CD14-positive monocyte (primary cell): ENCODE measurements at regions not wholly inside any gene's neighbourhood (a gene's known extent, or its start where the extent isn't known, plus 50 kb on each side); places are given as distances from the start of the nearest gene placed in this dataset.

Experiments
- DNase-seq, 3 donors: peaks; one replicate each; pipeline ENCODE4 v3.0.0-alpha.2; 2011 to 2022
- H2AFZ ChIP-seq: 2 replicates; pipeline ENCODE4 v1.6.0; 2012; ENCODE audit warnings: mild to moderate bottlenecking, low read depth, low read length, inconsistent platforms; ENCODE audit not compliant: insufficient read depth, poor library complexity, severe bottlenecking
- H3K27ac ChIP-seq, 2 donors: 1 replicate in 1 of 2; 2 replicates in 1 of 2; pipeline ENCODE4 v1.5.1; 2012 to 2013; ENCODE audit warnings: low read length in 2 of 2, control low read depth in 1 of 2, inconsistent platforms in 1 of 2, low read depth in 1 of 2, mild to moderate bottlenecking in 1 of 2
- H3K27me3 ChIP-seq, 2 donors: one replicate each; pipeline versions ENCODE4 v1.6.0 to v1.6.1; 2011 to 2013; ENCODE audit warnings: low read length in 2 of 2; ENCODE audit not compliant: control insufficient read depth in 2 of 2, insufficient read depth in 2 of 2
- H3K36me3 ChIP-seq, 2 donors: replicated peaks in 1 of 2; 1 replicate in 1 of 2; 2 replicates in 1 of 2; pipeline versions ENCODE4 v1.5.1 to v1.6.1; 2012 to 2013; ENCODE audit warnings: low read length in 2 of 2, control low read depth in 1 of 2, inconsistent platforms in 1 of 2, mild to moderate bottlenecking in 1 of 2; ENCODE audit not compliant: insufficient read depth in 2 of 2, control insufficient read depth in 1 of 2
- H3K4me1 ChIP-seq, 2 donors: 1 replicate in 1 of 2; 2 replicates in 1 of 2; pipeline versions ENCODE4 v1.5.1 to v1.6.1; 2012 to 2013; ENCODE audit warnings: low read length in 2 of 2, control low read depth in 1 of 2, inconsistent platforms in 1 of 2, mild to moderate bottlenecking in 1 of 2, moderate library complexity in 1 of 2; ENCODE audit not compliant: insufficient read depth in 2 of 2, control insufficient read depth in 1 of 2
- H3K4me2 ChIP-seq: replicated peaks from 2 replicates; pipeline ENCODE3; 2012; ENCODE audit warnings: low read length, moderate library complexity, mild to moderate bottlenecking; ENCODE audit not compliant: poor library complexity, severe bottlenecking; ENCODE audit errors: extremely low read depth
- H3K4me3 ChIP-seq, 3 experiments: fragments of 200-600 bp in 1 of 3; sonication (generic) in 1 of 3; replicated peaks in 1 of 3; 1 replicate in 2 of 3; 2 replicates in 1 of 3; pipeline ENCODE4 v1.5.1; 2011 to 2013; ENCODE audit warnings: low read length in 3 of 3, mild to moderate bottlenecking in 3 of 3, control low read depth in 2 of 3, low read depth in 2 of 3, inconsistent platforms in 1 of 3, moderate library complexity in 1 of 3
- H3K79me2 ChIP-seq: 2 replicates; pipeline ENCODE4 v1.6.0; 2012; ENCODE audit warnings: mild to moderate bottlenecking, control low read depth, inconsistent platforms, low read length, moderate library complexity; ENCODE audit not compliant: insufficient read depth
- H3K9ac ChIP-seq: 2 replicates; pipeline ENCODE4 v1.6.0; 2017; ENCODE audit warnings: low read length, mild to moderate bottlenecking; ENCODE audit not compliant: insufficient read depth, poor library complexity, severe bottlenecking
- H3K9me3 ChIP-seq, 2 donors: replicated peaks in 1 of 2; 1 replicate in 1 of 2; 2 replicates in 1 of 2; pipeline versions ENCODE4 v1.5.1 to v1.6.1; 2012 to 2013; ENCODE audit warnings: low read length in 2 of 2, control low read depth in 1 of 2; ENCODE audit not compliant: control insufficient read depth in 1 of 2, insufficient read depth in 1 of 2
- H4K20me1 ChIP-seq: 2 replicates; pipeline ENCODE4 v1.6.0; 2012; ENCODE audit warnings: mild to moderate bottlenecking, low read length, control low read depth, moderate library complexity; ENCODE audit not compliant: insufficient read depth
- H3K27ac Mint-ChIP-seq, 7 donors: one replicate each; pipeline ENCODE4 v1.8.0; 2020; ENCODE audit warnings: mild to moderate bottlenecking in 7 of 7, mixed read lengths in 7 of 7, moderate library complexity in 6 of 7, inconsistent platforms in 2 of 7
- H3K27me3 Mint-ChIP-seq, 3 donors: one replicate each; pipeline ENCODE4 v1.8.0; 2021 to 2022; ENCODE audit warnings: low read depth in 3 of 3, mild to moderate bottlenecking in 3 of 3, mixed read lengths in 3 of 3, moderate library complexity in 3 of 3, inconsistent platforms in 1 of 3
- H3K36me3 Mint-ChIP-seq, 2 donors: one replicate each; pipeline ENCODE4 v1.8.0; 2020; ENCODE audit warnings: mixed read lengths in 2 of 2, inconsistent platforms in 1 of 2, mild to moderate bottlenecking in 1 of 2
- H3K4me1 Mint-ChIP-seq: one replicate; pipeline ENCODE4 v1.8.0; 2020; ENCODE audit warnings: mild to moderate bottlenecking, mixed read lengths
- H3K4me3 Mint-ChIP-seq, 2 donors: one replicate each; pipeline ENCODE4 v1.8.0; 2020; ENCODE audit warnings: mild to moderate bottlenecking in 2 of 2, mixed read lengths in 2 of 2, moderate library complexity in 1 of 2
- H3K9me3 Mint-ChIP-seq, 7 donors: one replicate each; pipeline ENCODE4 v1.8.0; 2020 to 2022; ENCODE audit warnings: mixed read lengths in 7 of 7, mild to moderate bottlenecking in 6 of 7, moderate library complexity in 6 of 7, inconsistent platforms in 2 of 7
- WGBS: methylation state at CpG from one replicate; pipeline ENCODE4 v1.1.5; 2013; ENCODE audit warnings: missing lambda C conversion rate; ENCODE audit not compliant: insufficient coverage; 5-methylcytosine and 5-hydroxymethylcytosine counted together
- intact Hi-C, 2 donors: fragments of 100-400 bp; cut with micrococcal nuclease; formaldehyde crosslinking; loops; one replicate each; pipeline versions ENCODE4 v1.15.0 to v1.15.1; 2023
- TF ChIP-seq, protein P1 (sequence below): fragments of 200-600 bp; IDR thresholded peaks from one replicate; pipeline ENCODE4 v1.8.0; 2022; ENCODE audit warnings: antibody characterized with exemption, mild to moderate bottlenecking

DNA sequence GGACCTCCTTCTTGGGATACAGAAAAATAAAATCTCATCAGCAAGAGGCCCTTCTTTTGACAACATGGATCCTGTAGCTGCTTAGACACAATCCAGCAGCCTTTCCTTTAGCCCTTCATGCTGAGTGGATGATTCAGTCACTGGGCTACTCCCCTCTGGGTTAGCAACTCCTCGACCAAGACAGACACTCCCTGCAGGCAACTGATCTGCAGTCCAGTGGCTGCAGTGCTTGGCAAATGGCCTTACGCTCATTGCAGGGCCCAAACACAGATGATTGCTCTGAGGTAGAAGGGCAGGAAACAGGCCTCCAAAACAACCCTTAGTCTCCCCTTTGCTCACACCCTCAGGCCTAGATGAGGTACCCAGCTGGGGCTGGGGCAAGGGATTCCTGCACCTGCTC lies 73.2 kb upstream of the OPCML start:
- TF ChIP-seq, protein P1, sequence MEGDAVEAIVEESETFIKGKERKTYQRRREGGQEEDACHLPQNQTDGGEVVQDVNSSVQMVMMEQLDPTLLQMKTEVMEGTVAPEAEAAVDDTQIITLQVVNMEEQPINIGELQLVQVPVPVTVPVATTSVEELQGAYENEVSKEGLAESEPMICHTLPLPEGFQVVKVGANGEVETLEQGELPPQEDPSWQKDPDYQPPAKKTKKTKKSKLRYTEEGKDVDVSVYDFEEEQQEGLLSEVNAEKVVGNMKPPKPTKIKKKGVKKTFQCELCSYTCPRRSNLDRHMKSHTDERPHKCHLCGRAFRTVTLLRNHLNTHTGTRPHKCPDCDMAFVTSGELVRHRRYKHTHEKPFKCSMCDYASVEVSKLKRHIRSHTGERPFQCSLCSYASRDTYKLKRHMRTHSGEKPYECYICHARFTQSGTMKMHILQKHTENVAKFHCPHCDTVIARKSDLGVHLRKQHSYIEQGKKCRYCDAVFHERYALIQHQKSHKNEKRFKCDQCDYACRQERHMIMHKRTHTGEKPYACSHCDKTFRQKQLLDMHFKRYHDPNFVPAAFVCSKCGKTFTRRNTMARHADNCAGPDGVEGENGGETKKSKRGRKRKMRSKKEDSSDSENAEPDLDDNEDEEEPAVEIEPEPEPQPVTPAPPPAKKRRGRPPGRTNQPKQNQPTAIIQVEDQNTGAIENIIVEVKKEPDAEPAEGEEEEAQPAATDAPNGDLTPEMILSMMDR: no peak
- Mint-ChIP-seq H3K4me3 (no peak overlapping the region), H3K27ac (no peak overlapping the region), H3K9me3 (peaks cover 0 to 15% (median 1%) of the 10 kb centered on the region in 7 donors), H3K36me3 (no peaks in the 10 kb centered on the region), H3K27me3 (no peaks in the 10 kb centered on the region), H3K4me1 (no peaks in the 10 kb centered on the region)
- no peak overlapping the region for H3K27ac ChIP-seq
- intact Hi-C loops: no loop called here
- H3K4me3 ChIP-seq: no peak overlapping the region
- no CpG with 5 or more reads among the region's 2 CpGs for WGBS
- H3K9ac ChIP-seq: no peak overlapping the region
- no peak for DNase-seq
- no peaks in the 10 kb centered on the region for H3K4me1 ChIP-seq
- no peaks in the 10 kb centered on the region for H3K36me3 ChIP-seq
- no peaks in the 10 kb centered on the region for H3K27me3 ChIP-seq
- no peak overlapping the region for H2AFZ ChIP-seq
- H3K4me2 ChIP-seq: no peak overlapping the region
- H3K9me3 ChIP-seq: peaks cover 5 to 7% of the 10 kb centered on the region in 2 donors
- H4K20me1 ChIP-seq: no peaks in the 10 kb centered on the region
- H3K79me2 ChIP-seq: no peaks in the 10 kb centered on the region

DNA sequence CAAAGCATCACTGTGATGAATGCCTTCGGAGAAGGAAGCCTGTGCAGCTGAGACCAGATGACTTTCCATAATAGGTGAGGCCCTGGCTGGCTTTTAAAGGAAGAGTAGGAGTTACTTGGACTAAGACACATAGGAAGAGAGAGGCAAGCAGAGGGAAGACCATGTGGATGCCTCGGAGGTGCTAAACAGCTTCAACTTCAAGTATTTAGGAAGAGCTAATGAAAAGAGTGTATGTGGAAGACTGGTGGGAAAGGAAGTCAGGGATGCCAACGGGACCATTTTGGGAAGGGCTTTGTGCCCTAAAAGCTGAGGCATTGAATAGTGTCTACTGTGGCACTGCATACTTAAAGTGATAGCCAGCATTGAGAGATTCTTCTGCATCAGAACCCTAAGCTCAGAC lies 69.3 kb upstream of the OPCML start:
- intact Hi-C loops: no loop called here
- H3K36me3 Mint-ChIP-seq: no peaks in the 10 kb centered on the region
- Histone ChIP-seq H3K4me3 (no peak overlapping the region), H3K9ac (no peak overlapping the region), H4K20me1 (no peaks in the 10 kb centered on the region), H3K27me3 (no peaks in the 10 kb centered on the region), H3K4me2 (no peak overlapping the region), H3K9me3 (no peaks in the 10 kb centered on the region), H2AFZ (no peak overlapping the region), H3K36me3 (no peaks in the 10 kb centered on the region), H3K4me1 (no peaks in the 10 kb centered on the region), H3K27ac (no peak overlapping the region), H3K79me2 (no peaks in the 10 kb centered on the region)
- DNase-seq: no peak
- TF ChIP-seq, protein P1: no peak
- no peaks in the 10 kb centered on the region for H3K27me3 Mint-ChIP-seq
- no peak overlapping the region for H3K4me3 Mint-ChIP-seq
- no peak overlapping the region for H3K27ac Mint-ChIP-seq
- 83% methylated on average over 3 of the region's 3 CpGs for WGBS
- no peaks in the 10 kb centered on the region for H3K4me1 Mint-ChIP-seq
- peaks cover 0 to 8% (median 0%) of the 10 kb centered on the region in 7 donors for H3K9me3 Mint-ChIP-seq
